ENCODE measurements at regions not wholly inside any gene's neighbourhood (a gene's known extent, or its start where the extent isn't known, plus 50 kb on each side); places are given as distances from the start of the nearest gene placed in this dataset.

GRCh38 chr1:8097908-8098307 lies 71.8 kb upstream of the ERRFI1 start:
- TF ChIP-seq CTCF (conservative IDR thresholded peaks at IDR 0.05): no peak
- TF ChIP-seq EZH2 (IDR thresholded peaks at IDR 0.05; ENCODE audit: low read depth): no peak

Measured in PC-9 (cell line).